ENCODE measurements at regions not wholly inside any gene's neighbourhood (a gene's known extent, or its start where the extent isn't known, plus 50 kb on each side); places are given as distances from the start of the nearest gene placed in this dataset.

- H3K27me3 ChIP-seq (ENCODE audit: control insufficient read depth, low read length), result no peaks in the 10 kb centered on the region
- no peaks in the 10 kb centered on the region for H3K4me1 ChIP-seq (ENCODE audit: control insufficient read depth, low read length)
- H3K36me3 ChIP-seq (ENCODE audit: control insufficient read depth, low read length), result no peaks in the 10 kb centered on the region
- H3K4me3 ChIP-seq (ENCODE audit: low read length), result no peak overlapping the region
- no peaks in the 10 kb centered on the region for H3K79me2 ChIP-seq (ENCODE audit: control insufficient read depth, low read length)
- no peak overlapping the region for H3K4me2 ChIP-seq (ENCODE audit: low read length)
- H3K9me3 ChIP-seq (ENCODE audit: control insufficient read depth, insufficient read depth, low read length), result no peaks in the 10 kb centered on the region
- no peak overlapping the region for H3K27ac ChIP-seq (ENCODE audit: low read depth, low read length)
- H3K9me2 ChIP-seq (replicated peaks; ENCODE audit: control insufficient read depth, low read length), result no peaks in the 10 kb centered on the region
- no peaks in the 10 kb centered on the region for H3F3A ChIP-seq (ENCODE audit: control insufficient read depth, insufficient read depth)
- H4K20me1 ChIP-seq (ENCODE audit: control insufficient read depth, insufficient read depth, low read depth, low read length), result no peaks in the 10 kb centered on the region
- TF ChIP-seq, protein P1, sequence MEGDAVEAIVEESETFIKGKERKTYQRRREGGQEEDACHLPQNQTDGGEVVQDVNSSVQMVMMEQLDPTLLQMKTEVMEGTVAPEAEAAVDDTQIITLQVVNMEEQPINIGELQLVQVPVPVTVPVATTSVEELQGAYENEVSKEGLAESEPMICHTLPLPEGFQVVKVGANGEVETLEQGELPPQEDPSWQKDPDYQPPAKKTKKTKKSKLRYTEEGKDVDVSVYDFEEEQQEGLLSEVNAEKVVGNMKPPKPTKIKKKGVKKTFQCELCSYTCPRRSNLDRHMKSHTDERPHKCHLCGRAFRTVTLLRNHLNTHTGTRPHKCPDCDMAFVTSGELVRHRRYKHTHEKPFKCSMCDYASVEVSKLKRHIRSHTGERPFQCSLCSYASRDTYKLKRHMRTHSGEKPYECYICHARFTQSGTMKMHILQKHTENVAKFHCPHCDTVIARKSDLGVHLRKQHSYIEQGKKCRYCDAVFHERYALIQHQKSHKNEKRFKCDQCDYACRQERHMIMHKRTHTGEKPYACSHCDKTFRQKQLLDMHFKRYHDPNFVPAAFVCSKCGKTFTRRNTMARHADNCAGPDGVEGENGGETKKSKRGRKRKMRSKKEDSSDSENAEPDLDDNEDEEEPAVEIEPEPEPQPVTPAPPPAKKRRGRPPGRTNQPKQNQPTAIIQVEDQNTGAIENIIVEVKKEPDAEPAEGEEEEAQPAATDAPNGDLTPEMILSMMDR (IDR thresholded peaks at IDR 0.05; ENCODE audit: low read depth, low read length, poor library complexity, severe bottlenecking), result no peak
- no peak for TF ChIP-seq EZH2phosphoT487 (IDR thresholded peaks at IDR 0.05; ENCODE audit: borderline replicate concordance, low read length)
Observed at GRCh38 chr7:115260381-115260780, 338.5 kb downstream of the MDFIC start.

DNA sequence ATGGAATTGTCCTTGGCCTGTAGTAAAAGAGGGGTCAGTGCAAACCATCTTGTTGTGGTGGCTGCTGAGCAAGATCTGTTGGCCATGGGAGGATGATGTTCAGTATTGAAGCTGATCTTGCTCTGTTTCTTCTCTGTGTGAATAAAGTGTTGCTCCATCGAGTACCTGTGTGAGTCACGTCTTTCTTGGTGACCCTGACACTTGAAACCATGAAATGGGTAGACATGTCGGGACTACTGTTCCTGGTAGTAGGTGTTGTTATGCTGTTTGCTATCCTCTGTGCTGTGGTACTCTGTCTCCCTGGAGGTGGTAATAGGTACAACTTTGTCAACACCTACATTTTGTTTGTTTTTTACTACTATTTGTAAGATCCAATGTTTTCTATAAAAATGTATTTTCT, 330.6 kb downstream of the MDFIC start:
- Histone ChIP-seq H3F3A (ENCODE audit: control insufficient read depth, insufficient read depth) (no peaks in the 10 kb centered on the region), H3K9me3 (ENCODE audit: control insufficient read depth, insufficient read depth, low read length) (no peaks in the 10 kb centered on the region), H3K27me3 (ENCODE audit: control insufficient read depth, low read length) (no peaks in the 10 kb centered on the region), H3K36me3 (ENCODE audit: control insufficient read depth, low read length) (no peaks in the 10 kb centered on the region), H3K79me2 (ENCODE audit: control insufficient read depth, low read length) (no peaks in the 10 kb centered on the region), H3K4me3 (ENCODE audit: low read length) (no peak overlapping the region), H3K4me1 (ENCODE audit: control insufficient read depth, low read length) (no peaks in the 10 kb centered on the region), H3K9me2 (replicated peaks; ENCODE audit: control insufficient read depth, low read length) (no peaks in the 10 kb centered on the region), H4K20me1 (ENCODE audit: control insufficient read depth, insufficient read depth, low read depth, low read length) (no peaks in the 10 kb centered on the region), H3K27ac (ENCODE audit: low read depth, low read length) (no peak overlapping the region), H3K4me2 (ENCODE audit: low read length) (no peak overlapping the region)
- no peak for TF ChIP-seq EZH2phosphoT487 (IDR thresholded peaks at IDR 0.05; ENCODE audit: borderline replicate concordance, low read length)

GRCh38 chr7:115249080-115249479, 327.2 kb downstream of the MDFIC start:
- no peaks in the 10 kb centered on the region for H3K36me3 ChIP-seq (ENCODE audit: control insufficient read depth, low read length)
- H3K9me2 ChIP-seq (replicated peaks; ENCODE audit: control insufficient read depth, low read length), result no peaks in the 10 kb centered on the region
- no peaks in the 10 kb centered on the region for H4K20me1 ChIP-seq (ENCODE audit: control insufficient read depth, insufficient read depth, low read depth, low read length)
- no peaks in the 10 kb centered on the region for H3K79me2 ChIP-seq (ENCODE audit: control insufficient read depth, low read length)
- H3K4me2 ChIP-seq (ENCODE audit: low read length), result no peak overlapping the region
- H3K27me3 ChIP-seq (ENCODE audit: control insufficient read depth, low read length), result no peaks in the 10 kb centered on the region
- no peak for TF ChIP-seq EZH2phosphoT487 (IDR thresholded peaks at IDR 0.05; ENCODE audit: borderline replicate concordance, low read length)
- TF ChIP-seq, protein P1 (IDR thresholded peaks at IDR 0.05; ENCODE audit: low read depth, low read length, poor library complexity, severe bottlenecking), result no peak
- no peaks in the 10 kb centered on the region for H3K4me1 ChIP-seq (ENCODE audit: control insufficient read depth, low read length)
- H3F3A ChIP-seq (ENCODE audit: control insufficient read depth, insufficient read depth), result no peaks in the 10 kb centered on the region
- no peak overlapping the region for H3K27ac ChIP-seq (ENCODE audit: low read depth, low read length)
- H3K4me3 ChIP-seq (ENCODE audit: low read length), result no peak overlapping the region
- no peaks in the 10 kb centered on the region for H3K9me3 ChIP-seq (ENCODE audit: control insufficient read depth, insufficient read depth, low read length)

GRCh38 chr7:115241151-115241550, 319.3 kb downstream of the MDFIC start:
- no peaks in the 10 kb centered on the region for H3K9me2 ChIP-seq (replicated peaks; ENCODE audit: control insufficient read depth, low read length)
- H3K79me2 ChIP-seq (ENCODE audit: control insufficient read depth, low read length), result no peaks in the 10 kb centered on the region
- no peak overlapping the region for H3K4me2 ChIP-seq (ENCODE audit: low read length)
- H3F3A ChIP-seq (ENCODE audit: control insufficient read depth, insufficient read depth), result no peaks in the 10 kb centered on the region
- H4K20me1 ChIP-seq (ENCODE audit: control insufficient read depth, insufficient read depth, low read depth, low read length), result no peaks in the 10 kb centered on the region
- no peak overlapping the region for H3K27ac ChIP-seq (ENCODE audit: low read depth, low read length)
- no peaks in the 10 kb centered on the region for H3K9me3 ChIP-seq (ENCODE audit: control insufficient read depth, insufficient read depth, low read length)
- H3K4me1 ChIP-seq (ENCODE audit: control insufficient read depth, low read length), result no peaks in the 10 kb centered on the region
- TF ChIP-seq, protein P1 (IDR thresholded peaks at IDR 0.05; ENCODE audit: low read depth, low read length, poor library complexity, severe bottlenecking), result no peak
- no peak for TF ChIP-seq EZH2phosphoT487 (IDR thresholded peaks at IDR 0.05; ENCODE audit: borderline replicate concordance, low read length)
- H3K4me3 ChIP-seq (ENCODE audit: low read length), result no peak overlapping the region
- no peaks in the 10 kb centered on the region for H3K27me3 ChIP-seq (ENCODE audit: control insufficient read depth, low read length)
- H3K36me3 ChIP-seq (ENCODE audit: control insufficient read depth, low read length), result no peaks in the 10 kb centered on the region
